HG03558 (cell line): ENCODE measurements at regions not wholly inside any gene's neighbourhood (a gene's known extent, or its start where the extent isn't known, plus 50 kb on each side); places are given as distances from the start of the nearest gene placed in this dataset.
A peak's percentile ranks its signal among the peaks of the same experiment; 100 is the strongest.
"Not testable (repeated sequence)": the region's sequence is repeated elsewhere in the genome, so short reads cannot be mapped to it uniquely, and the experiment has no call there.

Experiments
- ATAC-seq: cut with Tn5 transposase; IDR thresholded peaks from one replicate; pipeline ENCODE4 v1.9.1; 2021; ENCODE audit warnings: moderate number of reproducible peaks; ENCODE audit not compliant: unreplicated experiment; ENCODE audit errors: extremely low read depth

GRCh38 chr2:187207126-187207525, 240.9 kb downstream of the CALCRL start:
- no peak for ATAC-seq

DNA sequence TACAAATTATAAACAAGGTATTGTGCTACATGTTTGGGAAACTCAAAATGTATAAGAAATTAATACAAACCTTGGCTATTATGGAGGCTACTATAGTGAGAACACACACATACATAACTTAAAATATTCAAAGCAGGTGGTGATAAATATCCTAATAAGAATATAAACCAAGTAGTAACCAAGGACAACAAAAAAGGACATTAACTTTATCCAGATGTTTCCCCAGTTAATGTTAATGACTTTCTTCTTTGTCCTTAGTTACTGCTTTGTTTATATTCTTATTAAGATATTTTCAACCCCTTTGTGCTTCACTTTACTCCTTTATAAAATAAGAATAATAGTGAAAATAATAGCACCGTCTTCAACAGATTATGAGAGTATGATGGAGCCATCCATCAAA, 241.6 kb downstream of the CALCRL start:
- ATAC-seq: no peak

DNA sequence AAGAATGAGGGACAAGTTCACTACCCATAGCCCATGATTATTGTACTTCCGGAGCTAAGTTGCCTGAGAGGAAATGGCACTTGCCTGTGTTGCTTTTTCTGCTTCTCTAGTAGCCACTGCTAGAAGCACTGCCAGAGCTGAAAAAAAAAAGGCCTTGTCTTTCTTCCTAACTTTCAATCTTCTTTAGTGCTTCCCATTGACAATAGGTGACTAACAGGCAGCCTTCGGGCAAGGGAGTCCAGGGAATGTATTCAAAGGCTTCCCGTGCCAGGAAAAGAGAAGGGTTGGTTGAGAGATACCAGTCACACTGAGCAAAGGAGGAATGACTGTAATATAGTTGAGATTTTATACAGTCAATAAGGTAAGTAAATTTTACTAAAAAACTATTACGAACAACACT, 242.0 kb downstream of the CALCRL start:
- ATAC-seq: no peak

- ATAC-seq: no peak
These were observed 249.9 kb downstream of the CALCRL start for GRCh38 chr2:187198136-187198535.

DNA sequence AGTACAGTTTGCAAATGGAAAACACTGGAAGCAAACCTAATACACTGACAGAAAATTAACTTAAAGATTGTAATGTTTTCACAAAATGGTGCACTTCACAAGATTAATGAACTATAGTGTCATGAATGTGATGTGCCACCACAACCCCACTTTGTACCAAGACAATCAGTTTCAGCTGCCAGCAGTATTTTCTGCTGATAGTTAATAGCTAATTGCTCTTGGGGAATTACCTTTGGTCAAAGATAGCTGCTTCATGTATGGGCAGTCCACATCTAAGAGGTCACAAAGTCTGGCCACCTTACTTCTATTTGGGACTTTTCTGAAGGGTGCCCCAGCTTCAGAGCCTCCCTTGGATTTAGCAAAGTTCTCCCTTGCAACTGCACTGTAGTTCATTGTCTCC, 254.0 kb downstream of the CALCRL start:
- no peak for ATAC-seq

DNA sequence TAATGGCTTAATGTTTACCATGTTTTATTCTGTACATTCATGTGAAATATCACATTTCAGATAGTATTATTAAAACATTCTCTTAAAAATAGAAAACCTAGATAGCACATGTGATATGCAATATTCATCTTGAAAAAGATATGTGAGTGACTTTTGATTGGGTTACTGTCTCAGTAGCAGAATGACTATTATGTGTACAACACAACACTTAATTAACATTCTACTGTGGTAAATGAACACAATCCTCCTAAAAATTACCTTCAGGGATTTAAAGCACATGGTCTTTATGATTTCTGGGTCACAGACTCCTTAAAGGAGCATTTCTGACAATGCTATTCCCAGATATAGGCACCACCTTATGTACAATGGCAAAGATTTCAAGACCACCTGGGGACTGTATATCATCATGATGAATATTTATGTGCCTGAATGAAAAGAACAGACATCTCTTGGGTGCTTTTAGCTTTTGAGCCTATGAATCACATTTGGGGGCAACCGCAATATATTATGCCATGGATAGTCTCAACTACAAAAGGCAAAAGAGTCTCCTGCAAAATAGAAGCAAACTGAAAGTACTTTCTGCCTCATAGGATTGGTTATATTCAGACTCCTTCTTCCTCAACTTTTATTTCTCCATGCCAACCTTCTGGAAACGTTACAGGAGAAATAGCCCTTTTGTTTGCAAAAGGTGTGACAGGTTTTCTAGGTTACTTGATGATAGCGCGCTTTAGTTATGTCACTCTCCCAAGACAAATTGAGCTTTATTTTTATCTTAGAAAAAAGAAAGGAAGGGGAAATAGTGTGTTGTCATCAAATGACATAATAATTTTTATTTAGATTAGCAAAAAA, 259.0 kb downstream of the CALCRL start:
- no peak for ATAC-seq

- ATAC-seq: no peak
These were observed 260.5 kb downstream of the CALCRL start for GRCh38 chr2:187187519-187187918.

- ATAC-seq: no peak
These were observed 267.5 kb downstream of the CALCRL start for GRCh38 chr2:187180529-187180928.

DNA sequence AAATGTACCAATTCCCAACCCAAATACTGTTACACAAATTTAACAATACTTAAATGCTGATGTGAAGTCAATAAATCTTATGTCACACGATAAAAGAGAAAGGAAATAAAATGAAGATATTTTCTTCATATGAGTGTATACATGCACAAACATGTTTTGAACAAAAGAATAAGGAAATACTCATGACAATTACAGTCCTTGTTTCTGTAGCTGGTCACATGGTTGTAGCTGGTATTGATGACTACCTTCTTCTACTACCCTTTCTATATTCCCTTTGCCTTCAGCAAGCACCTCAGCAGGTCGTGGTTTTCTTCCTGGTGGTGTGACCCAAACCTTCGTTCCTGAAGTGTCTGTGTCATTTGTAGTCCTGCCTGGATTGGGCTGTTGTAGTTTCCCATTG, 269.2 kb downstream of the CALCRL start:
- not testable (repeated sequence) for ATAC-seq

- ATAC-seq: no peak
These were observed 270.8 kb downstream of the CALCRL start for GRCh38 chr2:187177253-187177652.

DNA sequence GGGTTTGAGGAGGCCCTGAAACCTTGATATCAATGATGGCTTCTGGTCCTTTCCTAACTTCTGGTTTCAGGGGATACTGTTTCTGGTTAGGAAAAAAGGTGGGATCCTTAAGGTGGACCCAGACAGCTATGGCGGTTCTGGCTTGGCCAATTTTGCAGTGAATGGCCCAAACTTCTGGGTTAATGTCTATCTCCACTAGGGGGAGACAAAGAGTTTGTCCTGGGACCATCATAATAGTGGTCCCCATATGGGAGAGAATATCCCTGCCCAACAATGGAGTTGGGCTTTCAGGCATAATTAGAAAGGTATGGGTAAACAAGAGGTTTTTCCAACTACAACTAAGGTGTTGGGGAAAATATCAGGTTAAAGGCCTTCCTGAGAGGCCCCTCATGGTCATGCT, 273.5 kb downstream of the CALCRL start:
- ATAC-seq: no peak

GRCh38 chr2:187171318-187171717, 276.7 kb downstream of the CALCRL start:
- no peak for ATAC-seq

- ATAC-seq: no peak
These were observed 278.2 kb downstream of the CALCRL start for GRCh38 chr2:187169864-187170263.

- peak; percentile 53 for ATAC-seq
These were observed 279.0 kb downstream of the CALCRL start for GRCh38 chr2:187168720-187169713.

GRCh38 chr2:187167491-187167890, 280.6 kb downstream of the CALCRL start:
- no peak for ATAC-seq

DNA sequence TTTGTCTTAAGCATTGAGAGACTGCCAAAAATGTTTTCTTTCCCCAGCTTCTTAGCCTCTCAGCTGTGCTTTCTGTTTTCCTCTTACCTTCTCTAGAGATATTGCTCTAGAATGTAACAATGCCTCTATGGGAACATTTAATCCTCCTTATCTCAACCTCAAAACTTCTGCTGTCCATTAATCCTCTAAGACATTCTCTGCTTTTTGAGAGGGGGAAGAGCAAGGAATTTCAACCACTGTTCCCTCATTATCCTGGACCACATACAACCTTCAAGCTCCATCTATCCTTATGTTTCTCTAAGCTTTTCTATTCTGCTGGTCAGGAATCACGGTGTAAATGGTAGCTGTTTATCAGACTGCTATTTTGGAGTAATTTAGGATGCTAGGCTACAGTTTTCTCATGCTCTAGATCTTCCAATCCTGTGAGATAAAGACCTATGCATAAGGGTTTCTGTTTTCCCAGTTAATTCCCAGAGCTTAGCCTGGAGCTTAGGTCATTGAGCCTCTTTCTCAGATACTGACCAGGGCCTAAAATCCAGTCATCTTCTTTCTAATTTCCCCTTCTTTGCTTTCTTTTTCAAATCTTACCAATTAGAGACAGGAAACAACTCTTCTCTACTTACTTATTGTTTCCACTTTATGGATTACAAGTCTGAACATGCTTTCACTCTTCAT, 282.0 kb downstream of the CALCRL start:
- ATAC-seq: no peak

GRCh38 chr2:187158452-187158851, 289.6 kb downstream of the CALCRL start:
- ATAC-seq: no peak

DNA sequence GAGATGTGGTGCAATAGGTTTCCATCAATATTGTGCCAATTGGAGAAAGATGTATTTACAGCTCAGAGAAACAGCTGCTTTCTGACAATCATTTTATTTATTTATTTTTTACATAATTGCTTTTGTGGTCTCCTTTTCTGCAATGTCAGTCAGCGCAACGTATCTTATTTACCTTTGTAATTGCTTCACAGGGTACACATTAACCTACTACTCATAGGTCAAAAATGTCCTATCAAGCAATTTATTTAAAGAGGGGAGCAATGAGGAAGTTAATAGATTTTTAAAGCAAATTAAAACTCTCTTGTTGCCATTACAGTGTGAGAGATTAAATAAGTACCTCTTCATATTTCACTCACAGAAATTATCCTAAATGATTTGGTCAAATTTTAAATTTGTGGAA, 291.0 kb downstream of the CALCRL start:
- no peak for ATAC-seq

DNA sequence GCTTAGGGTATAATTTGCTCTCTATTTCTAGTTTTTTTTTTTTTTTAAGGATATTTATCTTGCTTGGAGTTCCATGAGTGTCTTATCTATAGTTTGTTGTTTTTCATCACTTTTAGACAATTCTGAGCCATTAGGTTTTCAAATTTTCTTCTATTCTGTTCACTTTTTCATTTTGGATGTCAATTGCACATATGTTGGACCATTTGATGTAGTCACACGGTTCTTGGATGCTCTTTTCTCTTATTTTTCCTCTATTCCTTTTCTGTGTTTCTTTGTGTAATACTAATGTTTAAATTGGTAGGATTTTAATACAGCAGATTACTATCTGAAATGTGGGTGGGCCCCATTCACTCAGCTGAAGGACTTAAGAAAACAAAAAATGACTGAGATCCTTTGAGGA, 292.6 kb downstream of the CALCRL start:
- ATAC-seq: no peak

GRCh38 chr2:187150670-187151069, 297.4 kb downstream of the CALCRL start:
- ATAC-seq: no peak
